B cell (primary cell): ENCODE measurements at regions not wholly inside any gene's neighbourhood (a gene's known extent, or its start where the extent isn't known, plus 50 kb on each side); places are given as distances from the start of the nearest gene placed in this dataset.

Experiments
- CTCF ChIP-seq: fragments of 200-600 bp; IDR thresholded peaks from one replicate; pipeline ENCODE4 v1.8.0; 2022; ENCODE audit warnings: antibody characterized with exemption, mild to moderate bottlenecking
- EZH2 ChIP-seq: IDR thresholded peaks from 2 replicates; pipeline ENCODE4 v1.6.1; 2012; ENCODE audit warnings: borderline replicate concordance, low read depth, mild to moderate bottlenecking, moderate library complexity, low read length; ENCODE audit not compliant: insufficient read depth, poor library complexity, severe bottlenecking

- TF ChIP-seq CTCF (no peak), EZH2 (no peak)
Measured at GRCh38 chr18:76285866-76286265, 209.2 kb downstream of the ZNF516 start.
